ENCODE measurements at regions not wholly inside any gene's neighbourhood (a gene's known extent, or its start where the extent isn't known, plus 50 kb on each side); places are given as distances from the start of the nearest gene placed in this dataset.

- H3K79me2 ChIP-seq (ENCODE audit: control insufficient read depth, insufficient read depth, low read length), result no peaks in the 10 kb centered on the region
- no peaks in the 10 kb centered on the region for H3K36me3 ChIP-seq (ENCODE audit: control insufficient read depth in 2 of 2, extremely low read depth in 1 of 2, insufficient read depth in 2 of 2, low read length in 2 of 2)
- DNase-seq (ENCODE audit: low read depth, low spot score), result no peak
- no peak for FAIRE-seq
- H3K4me3 ChIP-seq (ENCODE audit: control insufficient read depth in 2 of 3, extremely low read depth in 1 of 3, insufficient read depth in 2 of 3, low read depth in 1 of 3, low read length in 3 of 3), result no peak overlapping the region
- H2AFZ ChIP-seq (ENCODE audit: control insufficient read depth, low read length), result no peak overlapping the region
- no peak overlapping the region for H3K27ac ChIP-seq (ENCODE audit: control insufficient read depth, insufficient read depth, low read length)
- dilution Hi-C loops (cut with MboI; ENCODE audit: extremely low pct_ligation_motif_present, low sequenced_read_pairs), result no loop called here
- no peaks in the 10 kb centered on the region for H3K9me3 ChIP-seq (ENCODE audit: control insufficient read depth, low read depth, low read length)
- H3K4me1 ChIP-seq (ENCODE audit: control insufficient read depth, extremely low read depth, insufficient read depth, low read length), result no peaks in the 10 kb centered on the region
- H3K9me1 ChIP-seq (ENCODE audit: control insufficient read depth, extremely low read depth, insufficient read depth, low read length), result no peaks in the 10 kb centered on the region
- TF ChIP-seq EZH2 (IDR thresholded peaks at IDR 0.05; ENCODE audit: low read length), result no peak
- no peak for TF ChIP-seq CTCF (optimal IDR thresholded peaks at IDR 0.05 in 1 of 3, IDR thresholded peaks at IDR 0.05 in 1 of 3, conservative IDR thresholded peaks at IDR 0.05 in 1 of 3; ENCODE audit: extremely low read depth in 1 of 3, insufficient read depth in 2 of 3, low read length in 3 of 3)
- no peaks in the 10 kb centered on the region for H4K20me1 ChIP-seq (ENCODE audit: control insufficient read depth, extremely low read depth, insufficient read depth, low read length)
- peaks cover 14% of the 10 kb centered on the region for H3K27me3 ChIP-seq (ENCODE audit: control insufficient read depth, extremely low read depth, insufficient read depth, low read length)
- H3K4me2 ChIP-seq (ENCODE audit: control insufficient read depth, extremely low read depth, insufficient read depth, low read depth, low read length), result no peak overlapping the region
- no peak overlapping the region for H3K9ac ChIP-seq (ENCODE audit: control insufficient read depth, extremely low read depth, insufficient read depth, low read length)
These were observed 167.0 kb downstream of the TLE3 start for GRCh38 chr15:69930754-69931153.

GRCh38 chr15:69931156-69931555 lies 166.6 kb downstream of the TLE3 start:
- no peaks in the 10 kb centered on the region for H3K4me1 ChIP-seq (ENCODE audit: control insufficient read depth, extremely low read depth, insufficient read depth, low read length)
- no peaks in the 10 kb centered on the region for H4K20me1 ChIP-seq (ENCODE audit: control insufficient read depth, extremely low read depth, insufficient read depth, low read length)
- H3K36me3 ChIP-seq (ENCODE audit: control insufficient read depth in 2 of 2, extremely low read depth in 1 of 2, insufficient read depth in 2 of 2, low read length in 2 of 2), result no peaks in the 10 kb centered on the region
- no peaks in the 10 kb centered on the region for H3K9me1 ChIP-seq (ENCODE audit: control insufficient read depth, extremely low read depth, insufficient read depth, low read length)
- DNase-seq (ENCODE audit: low read depth, low spot score) (no peak), FAIRE-seq (no peak)
- dilution Hi-C loops (cut with MboI; ENCODE audit: extremely low pct_ligation_motif_present, low sequenced_read_pairs), result no loop called here
- peaks cover 14% of the 10 kb centered on the region for H3K27me3 ChIP-seq (ENCODE audit: control insufficient read depth, extremely low read depth, insufficient read depth, low read length)
- no peak overlapping the region for H3K4me2 ChIP-seq (ENCODE audit: control insufficient read depth, extremely low read depth, insufficient read depth, low read depth, low read length)
- no peak for TF ChIP-seq EZH2 (IDR thresholded peaks at IDR 0.05; ENCODE audit: low read length)
- TF ChIP-seq CTCF (optimal IDR thresholded peaks at IDR 0.05 in 1 of 3, IDR thresholded peaks at IDR 0.05 in 1 of 3, conservative IDR thresholded peaks at IDR 0.05 in 1 of 3; ENCODE audit: extremely low read depth in 1 of 3, insufficient read depth in 2 of 3, low read length in 3 of 3), result no peak
- H3K9ac ChIP-seq (ENCODE audit: control insufficient read depth, extremely low read depth, insufficient read depth, low read length), result no peak overlapping the region
- no peak overlapping the region for H2AFZ ChIP-seq (ENCODE audit: control insufficient read depth, low read length)
- H3K27ac ChIP-seq (ENCODE audit: control insufficient read depth, insufficient read depth, low read length), result no peak overlapping the region
- H3K9me3 ChIP-seq (ENCODE audit: control insufficient read depth, low read depth, low read length), result no peaks in the 10 kb centered on the region
- no peak overlapping the region for H3K4me3 ChIP-seq (ENCODE audit: control insufficient read depth in 2 of 3, extremely low read depth in 1 of 3, insufficient read depth in 2 of 3, low read depth in 1 of 3, low read length in 3 of 3)
- H3K79me2 ChIP-seq (ENCODE audit: control insufficient read depth, insufficient read depth, low read length), result no peaks in the 10 kb centered on the region

Measured in keratinocyte (primary cell).